ENCODE measurements at regions not wholly inside any gene's neighbourhood (a gene's known extent, or its start where the extent isn't known, plus 50 kb on each side); places are given as distances from the start of the nearest gene placed in this dataset.
"Not testable (repeated sequence)": the region's sequence is repeated elsewhere in the genome, so short reads cannot be mapped to it uniquely, and the experiment has no call there.

DNA sequence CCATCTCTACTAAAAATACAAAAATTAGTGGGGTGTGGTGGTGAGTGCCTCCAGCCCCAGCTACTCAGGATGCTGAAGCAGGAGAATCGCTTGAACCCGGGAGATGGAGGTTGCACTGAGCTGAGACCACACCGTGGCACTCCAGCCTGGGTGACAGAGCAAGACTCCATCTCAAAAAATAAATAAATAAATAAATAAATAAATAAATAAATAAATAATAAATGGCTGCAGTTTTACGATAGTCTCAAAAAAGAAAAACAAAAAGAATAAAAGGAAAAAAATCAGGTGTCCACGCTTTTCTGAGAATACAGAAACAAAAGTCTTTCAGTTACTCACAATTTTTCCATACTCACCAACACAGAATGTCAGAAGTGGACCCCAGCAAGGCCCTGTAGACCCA, 138.4 kb downstream of the ATL2 start:
- not testable (repeated sequence) for TF ChIP-seq ELF4 (CRISPR knock-in tag; IDR thresholded peaks at IDR 0.05; ENCODE audit: low read depth); SMAD3 (CRISPR knock-in tag; IDR thresholded peaks at IDR 0.05; ENCODE audit: borderline replicate concordance); ETV6 (CRISPR knock-in tag; IDR thresholded peaks at IDR 0.05); JUN (CRISPR knock-in tag; IDR thresholded peaks at IDR 0.05); HMGXB4 (CRISPR knock-in tag; IDR thresholded peaks at IDR 0.05); SP1 (CRISPR knock-in tag; conservative IDR thresholded peaks at IDR 0.05); NFYB (CRISPR knock-in tag; conservative IDR thresholded peaks at IDR 0.05; ENCODE audit: low read depth); MAX (CRISPR knock-in tag; IDR thresholded peaks at IDR 0.05); ZMAT4 (CRISPR knock-in tag; IDR thresholded peaks at IDR 0.05); CBFB (CRISPR knock-in tag; IDR thresholded peaks at IDR 0.05; ENCODE audit: low read depth); MLX (CRISPR knock-in tag; IDR thresholded peaks at IDR 0.05); ZNF138 (CRISPR knock-in tag; conservative IDR thresholded peaks at IDR 0.05)
- TF ChIP-seq, protein P1, sequence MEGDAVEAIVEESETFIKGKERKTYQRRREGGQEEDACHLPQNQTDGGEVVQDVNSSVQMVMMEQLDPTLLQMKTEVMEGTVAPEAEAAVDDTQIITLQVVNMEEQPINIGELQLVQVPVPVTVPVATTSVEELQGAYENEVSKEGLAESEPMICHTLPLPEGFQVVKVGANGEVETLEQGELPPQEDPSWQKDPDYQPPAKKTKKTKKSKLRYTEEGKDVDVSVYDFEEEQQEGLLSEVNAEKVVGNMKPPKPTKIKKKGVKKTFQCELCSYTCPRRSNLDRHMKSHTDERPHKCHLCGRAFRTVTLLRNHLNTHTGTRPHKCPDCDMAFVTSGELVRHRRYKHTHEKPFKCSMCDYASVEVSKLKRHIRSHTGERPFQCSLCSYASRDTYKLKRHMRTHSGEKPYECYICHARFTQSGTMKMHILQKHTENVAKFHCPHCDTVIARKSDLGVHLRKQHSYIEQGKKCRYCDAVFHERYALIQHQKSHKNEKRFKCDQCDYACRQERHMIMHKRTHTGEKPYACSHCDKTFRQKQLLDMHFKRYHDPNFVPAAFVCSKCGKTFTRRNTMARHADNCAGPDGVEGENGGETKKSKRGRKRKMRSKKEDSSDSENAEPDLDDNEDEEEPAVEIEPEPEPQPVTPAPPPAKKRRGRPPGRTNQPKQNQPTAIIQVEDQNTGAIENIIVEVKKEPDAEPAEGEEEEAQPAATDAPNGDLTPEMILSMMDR (IDR thresholded peaks at IDR 0.05): not testable (repeated sequence)
